Left lung (tissue), 4 donors: ENCODE measurements at regions not wholly inside any gene's neighbourhood (a gene's known extent, or its start where the extent isn't known, plus 50 kb on each side); places are given as distances from the start of the nearest gene placed in this dataset.

Experiments
- ATAC-seq: fragments of 200-7000 bp; cut with Tn5 transposase; one replicate; pipeline ENCODE4 v1.9.1; 2020; ENCODE audit warnings: moderate library complexity
- DNase-seq, 4 donors: peaks; one replicate each; pipeline ENCODE4 v3.0.0-alpha.2; 2013 to 2020
- H3K27ac ChIP-seq, 2 donors: fragments of 200-600 bp; sonication (generic) in 1 of 2; one replicate each; pipeline versions ENCODE4 v1.5.0 to v1.8.0; 2020 to 2021
- H3K27me3 ChIP-seq, 2 donors: fragments of 200-600 bp; sonication (generic) in 1 of 2; one replicate each; pipeline versions ENCODE4 v1.5.0 to v1.8.0; 2020 to 2021
- H3K36me3 ChIP-seq, 2 donors: fragments of 200-600 bp; sonication (generic) in 1 of 2; one replicate each; pipeline versions ENCODE4 v1.5.0 to v1.8.0; 2020 to 2021
- H3K4me1 ChIP-seq, 2 donors: fragments of 200-600 bp; one replicate each; pipeline ENCODE4 v1.8.0; 2021
- H3K4me3 ChIP-seq, 2 donors: fragments of 200-600 bp; sonication (generic) in 1 of 2; one replicate each; pipeline versions ENCODE4 v1.5.0 to v1.8.0; 2020 to 2021; ENCODE audit warnings: mild to moderate bottlenecking in 1 of 2
- H3K9me3 ChIP-seq, 2 donors: fragments of 200-600 bp; sonication (generic) in 1 of 2; one replicate each; pipeline versions ENCODE4 v1.5.0 to v1.8.0; 2020 to 2021
- intact Hi-C, 2 donors: fragments of 100-400 bp; cut with DNase I; formaldehyde crosslinking; loops; one replicate each; pipeline versions ENCODE4 v1.11.2 to v1.14.2; 2022
- TF ChIP-seq, protein P1 (sequence below), 2 donors: fragments of 200-600 bp; sonication (generic) in 1 of 2; IDR thresholded peaks; one replicate each; pipeline versions ENCODE4 v1.5.0 to v1.8.0; 2021; ENCODE audit warnings: antibody characterized with exemption in 2 of 2
- donor health status: DM: no; HTN: yes; CAD: no.
- donor health status: DM: no; HTN: no; CAD: no.

DNA sequence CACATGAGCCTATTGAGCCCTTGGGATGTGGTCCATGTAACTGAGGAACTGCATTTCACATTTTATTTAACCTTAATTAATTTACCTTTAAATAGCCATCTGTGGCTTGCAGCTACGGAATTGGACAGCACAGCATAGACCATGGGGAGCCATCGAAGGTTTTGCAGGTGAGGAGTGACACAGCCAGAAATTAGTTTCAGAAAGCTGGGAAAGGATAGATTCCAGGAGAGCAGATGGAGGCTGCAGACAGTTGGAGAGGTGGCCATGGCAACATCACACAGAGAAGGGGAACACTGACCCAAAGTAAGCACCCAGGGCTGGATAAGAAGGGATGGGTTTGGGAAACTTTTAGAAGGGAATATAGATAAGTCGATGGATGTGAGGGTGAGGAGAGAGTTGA is 100.1 kb upstream of the SLC6A11 start:
- H3K4me3 ChIP-seq: no peak overlapping the region
- H3K9me3 ChIP-seq: peaks cover 0 to 10% of the 10 kb centered on the region in 2 donors
- peaks cover 0 to 14% of the 10 kb centered on the region in 2 donors for H3K27me3 ChIP-seq
- TF ChIP-seq, protein P1, sequence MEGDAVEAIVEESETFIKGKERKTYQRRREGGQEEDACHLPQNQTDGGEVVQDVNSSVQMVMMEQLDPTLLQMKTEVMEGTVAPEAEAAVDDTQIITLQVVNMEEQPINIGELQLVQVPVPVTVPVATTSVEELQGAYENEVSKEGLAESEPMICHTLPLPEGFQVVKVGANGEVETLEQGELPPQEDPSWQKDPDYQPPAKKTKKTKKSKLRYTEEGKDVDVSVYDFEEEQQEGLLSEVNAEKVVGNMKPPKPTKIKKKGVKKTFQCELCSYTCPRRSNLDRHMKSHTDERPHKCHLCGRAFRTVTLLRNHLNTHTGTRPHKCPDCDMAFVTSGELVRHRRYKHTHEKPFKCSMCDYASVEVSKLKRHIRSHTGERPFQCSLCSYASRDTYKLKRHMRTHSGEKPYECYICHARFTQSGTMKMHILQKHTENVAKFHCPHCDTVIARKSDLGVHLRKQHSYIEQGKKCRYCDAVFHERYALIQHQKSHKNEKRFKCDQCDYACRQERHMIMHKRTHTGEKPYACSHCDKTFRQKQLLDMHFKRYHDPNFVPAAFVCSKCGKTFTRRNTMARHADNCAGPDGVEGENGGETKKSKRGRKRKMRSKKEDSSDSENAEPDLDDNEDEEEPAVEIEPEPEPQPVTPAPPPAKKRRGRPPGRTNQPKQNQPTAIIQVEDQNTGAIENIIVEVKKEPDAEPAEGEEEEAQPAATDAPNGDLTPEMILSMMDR (IDR thresholded peaks at IDR 0.05): no peak
- no peak for DNase-seq
- no peak overlapping the region for H3K27ac ChIP-seq
- H3K4me1 ChIP-seq: no peaks in the 10 kb centered on the region
- intact Hi-C loops: no loop called here
- ATAC-seq: no peak
- H3K36me3 ChIP-seq: no peaks in the 10 kb centered on the region

DNA sequence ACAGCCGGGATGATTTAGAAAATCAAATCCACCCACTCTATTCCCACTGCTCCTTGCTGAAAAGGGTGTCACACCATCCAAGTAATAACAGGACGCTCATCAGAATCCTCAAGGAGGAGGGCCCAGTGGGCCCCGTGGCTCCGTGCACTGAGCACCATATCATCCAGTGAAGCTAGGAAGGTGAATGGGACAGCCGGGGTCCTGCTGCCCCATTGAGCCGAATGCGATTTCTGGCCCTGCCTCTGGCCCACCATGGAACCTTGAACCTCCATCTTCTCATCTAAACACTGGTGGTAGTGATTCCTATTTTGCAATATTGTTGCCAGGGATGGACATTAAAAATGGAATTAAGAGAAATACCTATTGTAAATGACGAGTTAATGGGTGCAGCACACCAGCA is 99.1 kb upstream of the SLC6A11 start:
- H3K4me1 ChIP-seq: no peaks in the 10 kb centered on the region
- intact Hi-C loops: no loop called here
- H3K9me3 ChIP-seq: peaks cover 0 to 10% of the 10 kb centered on the region in 2 donors
- H3K4me3 ChIP-seq: no peak overlapping the region
- TF ChIP-seq, protein P1 (IDR thresholded peaks at IDR 0.05): no peak
- H3K36me3 ChIP-seq: no peaks in the 10 kb centered on the region
- H3K27ac ChIP-seq: no peak overlapping the region
- peaks cover 0 to 4% of the 10 kb centered on the region in 2 donors for H3K27me3 ChIP-seq
- DNase-seq (no peak), ATAC-seq (no peak)

DNA sequence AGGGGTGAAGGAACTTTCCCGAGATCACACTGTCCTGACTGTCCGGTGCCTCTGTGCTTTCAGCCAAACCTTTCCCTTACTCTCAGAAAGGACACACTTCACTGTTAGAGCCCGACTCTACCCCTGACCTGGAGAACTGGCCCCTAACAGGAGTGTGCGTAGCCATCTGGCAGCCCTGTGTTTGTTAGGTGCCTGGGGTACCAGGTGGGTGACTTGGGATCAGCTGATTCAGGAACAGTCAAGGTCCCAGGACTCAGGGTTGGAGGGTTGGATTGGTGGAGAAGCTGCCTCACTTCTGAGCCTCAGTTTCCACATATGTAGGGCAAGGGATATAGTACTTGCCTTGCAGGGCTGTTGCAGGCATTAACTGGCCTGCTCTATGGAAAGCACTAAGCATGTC is 98.3 kb upstream of the SLC6A11 start:
- Histone ChIP-seq H3K4me3 (no peak overlapping the region), H3K27me3 (peaks cover 0 to under 1% of the 10 kb centered on the region in 2 donors), H3K4me1 (no peaks in the 10 kb centered on the region), H3K36me3 (no peaks in the 10 kb centered on the region), H3K9me3 (peaks cover 0 to 10% of the 10 kb centered on the region in 2 donors), H3K27ac (no peak overlapping the region)
- intact Hi-C loops: no loop called here
- TF ChIP-seq, protein P1 (IDR thresholded peaks at IDR 0.05): no peak
- DNase-seq (no peak), ATAC-seq (no peak)

DNA sequence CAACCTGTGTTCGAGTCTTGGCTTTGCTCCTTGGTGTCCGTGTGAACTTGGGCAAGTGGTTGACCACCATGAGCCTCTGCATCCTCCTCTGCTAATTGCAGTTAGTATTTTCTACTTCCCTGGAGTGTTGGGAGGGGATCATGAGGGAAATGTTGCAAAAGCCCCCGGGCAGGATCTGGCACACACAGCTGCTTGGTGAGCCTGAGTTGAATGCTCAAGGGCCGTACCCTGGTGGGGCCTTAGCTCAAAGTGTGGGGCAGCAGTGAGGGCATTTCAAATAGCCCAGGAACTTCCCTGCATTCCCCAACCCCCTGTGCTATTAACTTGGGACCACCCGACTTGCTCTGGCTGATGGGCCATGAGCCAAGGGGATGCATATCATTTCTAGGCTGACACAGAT is 94.9 kb upstream of the SLC6A11 start:
- no peak overlapping the region for H3K4me3 ChIP-seq
- H3K9me3 ChIP-seq: no peaks in the 10 kb centered on the region
- no peaks in the 10 kb centered on the region for H3K4me1 ChIP-seq
- no peak for DNase-seq
- peaks cover 0 to 9% of the 10 kb centered on the region in 2 donors for H3K27me3 ChIP-seq
- intact Hi-C loops: no loop called here
- H3K36me3 ChIP-seq: no peaks in the 10 kb centered on the region
- TF ChIP-seq, protein P1 (IDR thresholded peaks at IDR 0.05): no peak
- no peak for ATAC-seq
- H3K27ac ChIP-seq: no peak overlapping the region

DNA sequence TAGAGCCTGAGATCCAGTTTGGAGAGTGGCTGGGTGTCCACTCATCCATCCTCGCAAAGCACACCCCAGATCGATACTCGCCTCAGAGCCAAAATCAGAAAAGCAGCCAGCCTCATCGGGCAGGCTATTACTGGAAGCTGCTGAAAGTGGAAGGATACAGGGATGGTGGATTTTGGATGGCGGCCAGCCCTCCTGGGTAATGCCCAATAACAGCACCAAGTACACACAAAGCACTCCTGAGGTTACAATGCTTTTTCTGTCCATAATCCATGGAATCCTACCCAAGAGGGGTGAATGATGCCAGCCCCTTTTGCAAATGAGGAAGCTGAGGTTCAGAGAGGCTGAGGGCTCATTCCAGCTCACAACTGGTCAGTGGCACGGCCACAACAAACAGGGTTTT is 93.1 kb upstream of the SLC6A11 start:
- no peak for ATAC-seq
- intact Hi-C loops: no loop called here

More for the DNA sequence above, 93.1 kb upstream of the SLC6A11 start:
- TF ChIP-seq, protein P1 (IDR thresholded peaks at IDR 0.05): no peak
- H3K9me3 ChIP-seq: no peaks in the 10 kb centered on the region
- H3K27me3 ChIP-seq: peaks cover 0 to 19% of the 10 kb centered on the region in 2 donors
- no peak for DNase-seq
- H3K4me1 ChIP-seq: no peaks in the 10 kb centered on the region
- no peak overlapping the region for H3K27ac ChIP-seq
- H3K4me3 ChIP-seq: no peak overlapping the region
- no peaks in the 10 kb centered on the region for H3K36me3 ChIP-seq
